GM23248 (cell line): ENCODE measurements at regions not wholly inside any gene's neighbourhood (a gene's known extent, or its start where the extent isn't known, plus 50 kb on each side); places are given as distances from the start of the nearest gene placed in this dataset.

Source experiments
- EZH2 ChIP-seq: fragments of 200-600 bp; sonication (generic); IDR thresholded peaks from 2 replicates; pipeline ENCODE4 v1.6.1; 2018; ENCODE audit warnings: antibody characterized with exemption, mild to moderate bottlenecking; ENCODE audit not compliant: insufficient read depth, poor library complexity, severe bottlenecking
- EZH2phosphoT487 ChIP-seq: fragments of 200-600 bp; sonication (generic); IDR thresholded peaks from 2 replicates; pipeline ENCODE4 v1.6.1; 2018; ENCODE audit warnings: antibody characterized with exemption, moderate library complexity, mild to moderate bottlenecking, low read depth; ENCODE audit not compliant: insufficient read depth

DNA sequence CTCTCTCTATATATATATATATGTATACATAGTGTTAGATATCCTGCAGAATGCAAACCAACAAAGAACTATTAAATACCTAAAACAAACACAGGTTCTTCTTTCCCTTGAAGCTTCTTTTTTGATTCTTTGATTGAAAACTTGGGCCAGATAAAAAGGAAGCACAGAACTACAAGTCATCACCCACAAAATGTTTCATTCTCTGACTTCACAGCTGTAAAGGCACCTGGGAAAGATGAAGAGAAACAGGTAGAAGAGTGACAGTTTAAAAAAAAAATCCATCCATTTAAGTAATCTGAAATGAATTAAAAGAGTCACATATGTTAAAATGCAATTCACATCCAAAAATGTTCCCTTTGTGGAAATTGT lies 90.7 kb upstream of the FNDC3A start:
- TF ChIP-seq EZH2phosphoT487 (no peak), EZH2 (no peak)
